Activated CD8-positive, alpha-beta memory T cell treated with anti-CD3 and anti-CD28 coated beads for 36 hours (primary cell): ENCODE measurements at regions not wholly inside any gene's neighbourhood (a gene's known extent, or its start where the extent isn't known, plus 50 kb on each side); places are given as distances from the start of the nearest gene placed in this dataset.

ENCODE experiments used
- CTCF ChIA-PET: fragments of 350-600 bp; sonication (Branson Sonifier 250); formaldehyde crosslinking; loops from one replicate; lab custom pipeline; 2021; ENCODE audit warnings: antibody characterized with exemption; lab: Charles Lee
- POLR2A ChIA-PET: fragments of 350-600 bp; sonication (Branson Sonifier 250); formaldehyde crosslinking; loops from one replicate; lab custom pipeline; 2021; ENCODE audit warnings: antibody characterized with exemption; lab: Charles Lee

GRCh38 chr22:34914846-34915245 is 151.1 kb upstream of the ISX start:
- ChIA-PET POLR2A (no interaction called here), CTCF (no interaction called here)

GRCh38 chr22:34917239-34917638 is 148.7 kb upstream of the ISX start:
- POLR2A ChIA-PET, result no interaction called here
- CTCF ChIA-PET, result no interaction called here

- ChIA-PET POLR2A (no interaction called here), CTCF (no interaction called here)
Observed at GRCh38 chr22:34931026-34931425, 134.9 kb upstream of the ISX start.

GRCh38 chr22:34934261-34934660 is 131.7 kb upstream of the ISX start:
- CTCF ChIA-PET, result no interaction called here
- POLR2A ChIA-PET, result no interaction called here

GRCh38 chr22:34943830-34944229 is 122.1 kb upstream of the ISX start:
- POLR2A ChIA-PET, result no interaction called here
- CTCF ChIA-PET, result no interaction called here

- POLR2A ChIA-PET, result no interaction called here
- CTCF ChIA-PET, result no interaction called here
Observed at GRCh38 chr22:34946339-34946985, 119.5 kb upstream of the ISX start.

- POLR2A ChIA-PET, result no interaction called here
- CTCF ChIA-PET, result no interaction called here
Observed at GRCh38 chr22:34950489-34950888, 115.5 kb upstream of the ISX start.

GRCh38 chr22:34951212-34951611 is 114.7 kb upstream of the ISX start:
- CTCF ChIA-PET, result no interaction called here
- POLR2A ChIA-PET, result no interaction called here

GRCh38 chr22:34960005-34960404 is 106.0 kb upstream of the ISX start:
- CTCF ChIA-PET, result no interaction called here
- POLR2A ChIA-PET, result no interaction called here

- ChIA-PET POLR2A (no interaction called here), CTCF (no interaction called here)
Observed at GRCh38 chr22:34966980-34967565, 98.9 kb upstream of the ISX start.

- ChIA-PET POLR2A (no interaction called here), CTCF (no interaction called here)
Observed at GRCh38 chr22:34969001-34969790, 96.8 kb upstream of the ISX start.

GRCh38 chr22:34971456-34971855 is 94.5 kb upstream of the ISX start:
- ChIA-PET CTCF (no interaction called here), POLR2A (no interaction called here)

- ChIA-PET POLR2A (no interaction called here), CTCF (no interaction called here)
Observed at GRCh38 chr22:34972191-34972897, 93.6 kb upstream of the ISX start.

- CTCF ChIA-PET, result no interaction called here
- POLR2A ChIA-PET, result no interaction called here
Observed at GRCh38 chr22:34973016-34973415, 92.9 kb upstream of the ISX start.

GRCh38 chr22:34973926-34974325 is 92.0 kb upstream of the ISX start:
- CTCF ChIA-PET, result no interaction called here

GRCh38 chr22:34975721-34976120 is 90.2 kb upstream of the ISX start:
- POLR2A ChIA-PET, result interaction anchor here (0.6 kb wide), 1 partner anchor 182 kb away, joined by 4 read pairs; no protein-coding TSS in a partner anchor

More at GRCh38 chr22:34973926-34974325, 92.0 kb upstream of the ISX start:
- POLR2A ChIA-PET, result no interaction called here

GRCh38 chr22:34976474-34976873 is 89.5 kb upstream of the ISX start:
- POLR2A ChIA-PET, result interaction anchor here (0.6 kb wide), 1 partner anchor 181 kb away, joined by 4 read pairs; no protein-coding TSS in a partner anchor
- CTCF ChIA-PET, result no interaction called here

More at GRCh38 chr22:34975721-34976120, 90.2 kb upstream of the ISX start:
- CTCF ChIA-PET, result no interaction called here

GRCh38 chr22:34976886-34977285 is 89.1 kb upstream of the ISX start:
- POLR2A ChIA-PET, result no interaction called here
- CTCF ChIA-PET, result no interaction called here

GRCh38 chr22:34986523-34986922 is 79.4 kb upstream of the ISX start:
- CTCF ChIA-PET, result no interaction called here

GRCh38 chr22:34992672-34993071 is 73.3 kb upstream of the ISX start:
- CTCF ChIA-PET, result no interaction called here
- POLR2A ChIA-PET, result no interaction called here

More at GRCh38 chr22:34986523-34986922, 79.4 kb upstream of the ISX start:
- POLR2A ChIA-PET, result no interaction called here
